Activated CD8-positive, alpha-beta memory T cell treated with anti-CD3 and anti-CD28 coated beads for 24 hours (primary cell): ENCODE measurements at regions not wholly inside any gene's neighbourhood (a gene's known extent, or its start where the extent isn't known, plus 50 kb on each side); places are given as distances from the start of the nearest gene placed in this dataset.

Experiments
- DNase-seq: peaks from one replicate; pipeline ENCODE4 v3.0.0-alpha.2; 2020

DNA sequence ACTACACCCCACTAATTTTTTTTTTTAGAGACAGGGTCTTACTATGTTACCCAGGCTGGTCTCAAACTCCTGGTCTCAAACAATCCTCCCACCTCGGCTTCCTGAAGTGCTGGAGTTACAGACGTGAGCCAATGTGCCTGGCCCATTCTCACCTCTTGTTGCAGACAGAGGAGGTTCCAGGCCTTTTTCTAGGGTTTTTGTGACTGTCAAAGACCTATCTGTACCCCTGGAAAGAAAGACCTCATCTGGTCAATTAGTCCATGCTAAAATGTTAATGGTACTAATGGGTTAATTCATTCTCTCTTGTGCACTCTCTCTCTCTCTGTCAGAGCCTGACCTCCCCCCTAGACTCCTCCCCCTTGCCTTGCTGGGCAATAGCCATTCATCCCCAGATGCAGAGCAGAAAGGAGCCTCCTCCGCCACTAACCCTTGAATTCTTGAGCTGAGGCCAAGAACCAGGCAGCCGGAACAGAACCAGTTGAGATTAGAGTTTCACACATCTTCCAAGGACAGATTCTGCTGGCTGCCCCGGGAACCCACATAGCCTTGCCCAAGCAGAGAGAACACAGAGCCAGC, 209.7 kb downstream of the SKIDA1 start:
- no peak for DNase-seq

DNA sequence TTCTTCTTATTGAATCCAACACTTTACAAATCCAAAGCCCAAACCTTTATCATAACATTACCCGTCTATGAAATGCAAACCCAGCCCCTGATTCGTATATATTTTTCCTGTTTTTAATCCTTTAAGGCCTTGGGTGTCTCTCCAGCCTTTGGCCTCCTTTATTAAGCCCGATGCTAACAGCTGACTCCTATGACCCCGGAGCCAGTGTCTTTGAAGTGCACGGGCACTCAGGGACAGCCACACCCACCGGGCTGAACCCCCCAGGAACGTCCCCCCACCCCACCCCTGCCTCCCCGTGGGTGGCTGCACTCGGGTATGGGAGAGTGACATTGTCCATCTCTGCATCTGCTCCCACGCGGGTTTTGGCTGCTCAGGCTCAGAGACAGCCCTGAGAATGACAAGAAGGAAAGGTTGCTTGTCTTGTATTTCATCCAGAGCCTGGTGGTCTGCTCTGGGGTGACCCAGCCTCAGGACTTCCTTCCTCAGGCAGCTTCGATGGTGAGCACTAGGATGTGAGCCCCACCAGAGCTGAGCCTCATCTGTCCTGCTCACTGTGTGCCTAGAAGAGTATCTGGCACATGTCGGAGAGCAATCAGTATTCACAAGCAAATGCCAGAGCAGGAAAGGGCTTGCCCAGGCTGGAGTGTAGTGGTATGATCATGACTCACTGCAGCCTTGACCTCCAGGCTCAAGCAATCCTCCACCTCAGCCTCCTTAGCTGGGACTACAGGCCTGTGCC, 210.4 kb downstream of the SKIDA1 start:
- DNase-seq, result no peak

DNA sequence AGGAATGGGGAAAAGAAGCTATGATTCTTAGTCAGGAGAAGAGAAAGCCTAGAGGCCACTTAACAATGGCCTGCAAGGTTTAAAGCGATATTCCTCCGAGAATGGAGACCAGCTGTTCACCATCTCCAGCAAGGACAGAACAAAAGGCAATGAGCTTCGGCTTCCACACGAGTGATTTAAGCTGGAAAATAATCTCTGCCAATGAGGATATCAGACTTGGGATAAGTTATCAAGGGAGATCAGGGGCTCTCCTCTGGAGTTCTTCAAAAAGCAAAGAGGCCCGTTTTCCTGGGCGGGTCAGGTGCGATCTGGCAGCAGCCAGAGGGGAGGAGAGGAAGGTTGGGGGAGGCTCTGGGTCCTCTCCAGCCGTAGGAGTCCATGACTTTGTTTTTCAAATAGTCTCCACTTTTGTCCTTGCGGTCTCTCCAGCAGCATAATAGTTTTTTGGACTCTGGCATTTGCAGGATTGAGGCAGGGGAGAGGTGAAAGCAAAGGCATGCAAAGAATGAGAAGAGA, 211.3 kb downstream of the SKIDA1 start:
- no peak for DNase-seq

DNA sequence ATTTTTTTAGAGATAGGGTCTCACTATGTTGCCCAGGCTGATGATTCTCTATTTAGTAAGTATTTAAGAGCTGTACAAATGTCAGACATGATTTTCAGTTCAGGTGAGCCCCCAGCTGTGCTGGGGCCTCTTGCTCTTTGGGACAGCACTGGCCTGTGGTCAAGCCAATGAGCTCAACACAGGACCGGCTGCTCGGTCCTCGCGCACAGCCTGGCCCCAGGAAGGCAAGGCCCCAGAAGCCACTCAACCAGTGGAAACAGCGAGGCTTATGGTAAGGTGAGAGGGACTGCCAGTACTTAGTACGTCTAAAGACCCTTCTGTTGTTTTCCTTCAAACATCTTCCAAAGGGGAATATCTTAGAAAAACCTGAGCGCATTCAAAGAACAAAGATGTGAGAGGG, 211.8 kb downstream of the SKIDA1 start:
- no peak for DNase-seq

DNA sequence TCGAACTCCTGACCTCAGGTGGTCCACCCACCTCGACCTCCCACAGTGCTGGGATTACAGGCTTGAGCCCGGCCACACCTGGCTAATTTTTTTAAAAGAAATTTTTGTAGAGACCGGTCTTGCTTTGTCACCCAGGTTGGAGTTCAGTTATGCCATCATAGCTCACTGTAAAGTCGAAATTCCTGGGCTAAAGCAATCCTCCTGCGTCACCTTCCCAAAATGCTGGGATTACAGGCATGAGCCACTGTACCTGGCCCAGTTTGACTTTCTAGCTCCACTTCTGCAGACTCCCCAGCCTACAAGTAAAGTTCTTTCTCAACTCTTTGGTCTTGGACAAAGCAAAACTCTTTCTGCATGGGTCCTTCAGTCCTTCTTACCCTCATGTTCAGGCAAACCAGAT, 214.1 kb downstream of the SKIDA1 start:
- DNase-seq, result no peak

DNA sequence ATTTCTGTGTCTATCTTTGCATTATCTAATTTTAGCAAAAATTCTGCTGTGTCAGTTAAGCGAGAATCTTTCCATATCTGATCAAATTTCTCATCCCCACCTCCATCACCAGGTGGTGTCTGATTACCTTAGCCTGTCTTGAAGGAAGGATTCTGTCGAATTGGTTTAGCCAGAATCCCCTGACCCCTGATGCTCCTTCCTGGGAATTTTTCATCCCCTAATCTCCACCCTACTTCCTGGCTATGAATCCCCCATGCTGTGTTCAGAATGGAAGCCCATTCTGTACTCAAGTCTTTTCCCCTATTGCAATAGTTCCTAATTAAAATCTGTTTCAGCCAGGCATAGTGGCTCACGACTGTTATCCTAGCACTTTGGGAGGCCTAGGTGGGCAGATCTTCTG, 216.1 kb downstream of the SKIDA1 start:
- no peak for DNase-seq

DNA sequence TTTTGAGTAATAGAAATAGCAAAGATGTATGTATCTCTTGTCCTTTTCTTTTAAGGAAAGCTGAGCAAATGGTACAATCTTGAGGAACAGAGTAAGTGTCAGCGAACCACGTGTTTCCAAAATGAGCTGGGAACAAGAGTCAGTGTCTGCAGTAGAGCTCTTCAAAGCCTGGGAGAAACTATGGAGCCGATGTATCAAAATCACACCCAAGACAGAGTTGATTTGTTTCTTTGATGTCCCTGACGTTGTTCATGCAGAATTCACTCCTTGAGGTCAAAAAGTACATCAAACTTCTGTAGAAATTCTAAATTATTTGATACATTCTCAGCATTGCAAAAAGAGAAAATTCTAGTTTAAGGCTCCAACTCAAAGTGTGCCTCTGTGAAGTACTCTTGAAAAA, 216.5 kb downstream of the SKIDA1 start:
- no peak for DNase-seq

DNA sequence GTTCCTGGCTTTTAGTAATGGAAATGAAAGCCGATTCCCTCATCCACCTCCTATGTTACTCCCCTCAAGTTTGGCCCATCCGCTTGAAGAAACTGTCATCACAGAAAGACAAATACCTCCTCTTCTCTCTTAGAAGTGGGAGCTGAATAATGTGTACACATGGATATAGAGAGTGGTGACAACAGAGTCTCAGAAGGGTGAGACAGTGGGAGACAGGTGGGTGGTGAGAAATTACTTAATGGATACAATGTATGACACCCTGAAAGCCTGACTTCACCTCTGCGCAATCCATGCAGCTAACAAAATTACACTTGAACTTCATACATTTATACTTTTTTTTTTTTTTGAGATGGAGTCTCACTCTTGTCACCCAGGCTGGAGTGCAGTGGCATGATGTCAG, 217.5 kb downstream of the SKIDA1 start:
- DNase-seq, result no peak

DNA sequence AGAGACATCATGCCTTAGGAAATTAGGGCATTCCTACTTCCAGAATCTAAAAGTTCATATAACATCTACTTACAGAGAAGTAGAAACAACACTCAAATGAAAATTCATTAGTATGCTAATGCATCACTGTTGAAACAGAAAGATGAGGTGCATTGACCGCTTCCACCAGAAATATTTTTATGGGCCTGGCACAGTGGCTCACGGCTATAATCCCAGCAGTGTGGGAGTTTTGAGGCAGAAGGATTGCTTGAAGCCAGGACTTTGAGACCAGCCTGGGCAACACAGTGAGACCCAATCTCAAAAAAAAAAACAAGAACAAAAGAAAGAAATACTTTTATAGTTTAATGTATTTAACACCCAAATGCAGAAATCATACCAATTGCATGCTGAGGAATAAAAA, 220.9 kb downstream of the SKIDA1 start:
- no peak for DNase-seq

DNA sequence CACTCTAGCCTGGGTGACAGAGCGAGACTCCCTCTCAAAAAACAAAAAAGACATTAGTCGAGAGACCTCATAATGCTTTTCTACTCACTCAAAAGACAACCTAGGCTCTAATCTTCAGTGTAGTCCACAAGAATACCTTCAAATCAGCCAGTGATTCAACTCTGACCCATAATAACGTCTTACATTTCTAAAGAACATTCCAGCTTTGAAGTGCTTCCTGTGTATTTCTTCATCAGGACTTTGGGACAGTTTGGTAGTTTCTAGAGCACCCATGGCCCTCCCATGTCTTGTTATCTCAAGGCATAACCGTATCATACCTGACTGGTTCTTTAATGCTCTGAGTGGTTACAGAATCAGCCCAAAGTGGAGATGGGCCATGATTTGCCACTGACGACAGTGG, 221.3 kb downstream of the SKIDA1 start:
- no peak for DNase-seq

DNA sequence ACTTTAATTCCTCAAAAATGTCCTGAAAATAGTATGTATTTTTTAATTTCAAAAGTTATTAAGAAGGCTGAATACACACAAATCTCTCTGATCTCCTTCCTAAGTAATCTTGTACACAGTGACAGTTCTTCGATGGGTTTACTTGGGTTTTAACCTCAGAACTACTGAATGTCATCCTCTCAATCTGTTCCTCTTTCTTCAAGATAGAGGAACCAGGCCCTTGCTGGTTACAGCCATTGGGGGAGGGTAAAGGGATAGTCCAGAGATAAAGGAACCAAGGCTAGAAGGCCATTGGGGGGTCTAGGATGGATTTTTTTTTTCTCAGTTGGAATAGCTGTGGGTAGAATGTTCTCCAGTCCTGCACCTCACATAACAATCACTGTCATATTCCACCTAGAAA, 224.9 kb downstream of the SKIDA1 start:
- no peak for DNase-seq

DNA sequence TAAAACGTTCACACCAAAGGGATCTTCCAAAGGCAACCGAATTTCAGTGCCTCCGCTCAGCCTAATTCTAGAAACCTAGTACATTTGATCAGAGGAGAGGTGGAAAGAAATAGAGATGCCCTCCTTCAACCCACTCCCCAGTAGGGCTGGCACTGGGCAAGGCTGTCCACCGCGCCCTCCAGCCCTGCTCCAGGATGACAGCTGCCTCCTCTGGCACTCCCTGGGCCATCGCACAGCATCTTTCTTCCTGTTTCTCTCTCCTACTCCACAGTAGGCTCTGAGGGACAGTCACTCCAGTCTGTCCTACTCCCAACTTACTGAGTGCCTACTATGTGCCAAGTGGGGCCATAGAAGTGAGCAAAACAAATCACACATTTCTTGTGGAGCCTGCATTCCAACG, 226.2 kb downstream of the SKIDA1 start:
- DNase-seq, result no peak

DNA sequence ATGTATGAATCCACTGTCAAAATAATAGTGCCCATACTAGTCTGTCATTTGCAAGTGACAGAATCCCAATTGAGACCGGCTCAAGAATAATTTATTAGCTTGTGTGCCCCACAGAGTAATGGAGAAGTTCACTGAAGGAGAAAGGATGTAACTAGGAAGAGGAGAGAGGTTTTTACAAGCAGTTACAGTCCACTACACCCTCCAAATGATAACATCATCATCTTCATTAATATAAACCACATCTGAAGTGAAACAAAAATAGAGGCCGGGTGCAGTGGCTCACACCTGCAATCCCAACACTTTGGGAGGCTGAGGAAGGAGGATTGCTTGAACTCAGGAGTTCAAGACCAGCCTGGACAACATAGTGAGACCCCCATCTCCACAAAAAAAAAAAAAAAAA, 226.8 kb downstream of the SKIDA1 start:
- no peak for DNase-seq

DNA sequence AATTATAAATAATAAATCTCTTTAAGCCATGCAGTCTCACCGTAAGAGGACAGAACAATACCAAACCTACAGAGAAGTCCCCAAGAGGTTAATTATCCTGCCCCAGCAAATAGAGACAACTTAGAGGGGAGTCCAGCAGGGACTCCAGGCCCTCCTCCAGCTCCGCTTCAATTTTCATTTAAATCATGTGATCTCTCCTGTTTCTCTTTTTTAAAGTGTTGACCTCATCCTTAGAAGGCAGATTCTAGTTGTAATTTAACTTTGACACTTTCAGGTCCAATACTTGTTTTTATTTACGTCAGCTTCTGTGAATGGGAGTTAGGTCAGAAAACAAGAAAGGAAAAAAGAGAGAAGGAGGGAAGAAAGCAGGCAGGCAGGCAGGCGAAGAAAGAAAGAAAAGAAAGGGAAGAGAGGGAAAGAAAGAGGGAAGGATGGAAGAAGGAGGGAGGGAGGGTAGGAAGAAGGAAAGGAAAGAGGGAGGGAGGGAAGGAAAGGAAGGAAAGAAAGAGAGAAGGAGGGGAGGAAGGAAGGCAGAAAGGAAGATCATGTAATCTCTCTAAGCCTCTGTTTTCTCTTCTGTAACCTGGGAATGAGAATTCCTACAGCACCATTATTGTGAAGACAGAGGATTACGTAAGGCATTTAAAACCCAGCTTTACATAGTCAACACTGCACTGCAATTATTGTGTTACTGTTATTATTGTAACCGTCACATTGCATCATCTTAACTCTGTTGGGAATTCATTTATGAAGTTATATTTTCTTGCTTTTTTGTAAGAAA, 227.7 kb downstream of the SKIDA1 start:
- DNase-seq, result no peak

DNA sequence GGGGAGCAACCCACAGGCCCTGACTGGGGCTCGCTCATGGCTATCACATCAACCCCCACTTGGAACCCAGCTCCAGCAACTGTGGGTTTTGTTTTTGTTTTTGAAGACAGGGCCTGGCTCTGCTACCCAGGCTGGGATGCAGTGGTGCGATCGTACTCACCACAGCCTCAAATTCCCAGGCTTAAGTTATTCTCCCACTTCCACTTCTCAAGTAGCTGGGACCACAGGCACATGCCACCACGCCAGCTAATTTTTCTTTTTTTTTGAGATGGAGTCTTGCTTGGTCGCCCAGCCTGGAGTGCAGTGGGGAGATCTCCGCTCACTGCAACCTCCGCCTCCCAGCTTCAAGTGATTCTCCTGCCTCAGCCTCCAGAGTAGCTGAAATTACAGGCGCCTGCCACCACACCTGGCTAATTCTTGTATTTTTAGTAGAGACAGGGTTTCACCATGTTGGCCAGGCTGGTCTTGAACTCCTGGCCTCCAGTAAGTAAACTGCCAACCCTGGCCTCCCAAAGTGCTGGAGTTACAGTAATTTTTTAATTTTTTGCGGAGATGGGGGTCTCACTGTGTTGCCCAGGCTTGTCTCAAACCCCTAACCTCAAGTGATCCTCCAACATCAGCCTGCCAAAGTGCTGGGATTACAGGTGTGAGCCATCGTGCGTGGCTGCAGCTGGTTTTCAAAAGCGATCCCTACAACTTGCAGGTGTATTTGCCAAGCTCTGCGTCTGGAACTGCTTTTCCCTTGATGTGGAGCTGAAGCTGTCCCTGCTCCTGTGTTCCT, 228.7 kb downstream of the SKIDA1 start:
- DNase-seq, result no peak

DNA sequence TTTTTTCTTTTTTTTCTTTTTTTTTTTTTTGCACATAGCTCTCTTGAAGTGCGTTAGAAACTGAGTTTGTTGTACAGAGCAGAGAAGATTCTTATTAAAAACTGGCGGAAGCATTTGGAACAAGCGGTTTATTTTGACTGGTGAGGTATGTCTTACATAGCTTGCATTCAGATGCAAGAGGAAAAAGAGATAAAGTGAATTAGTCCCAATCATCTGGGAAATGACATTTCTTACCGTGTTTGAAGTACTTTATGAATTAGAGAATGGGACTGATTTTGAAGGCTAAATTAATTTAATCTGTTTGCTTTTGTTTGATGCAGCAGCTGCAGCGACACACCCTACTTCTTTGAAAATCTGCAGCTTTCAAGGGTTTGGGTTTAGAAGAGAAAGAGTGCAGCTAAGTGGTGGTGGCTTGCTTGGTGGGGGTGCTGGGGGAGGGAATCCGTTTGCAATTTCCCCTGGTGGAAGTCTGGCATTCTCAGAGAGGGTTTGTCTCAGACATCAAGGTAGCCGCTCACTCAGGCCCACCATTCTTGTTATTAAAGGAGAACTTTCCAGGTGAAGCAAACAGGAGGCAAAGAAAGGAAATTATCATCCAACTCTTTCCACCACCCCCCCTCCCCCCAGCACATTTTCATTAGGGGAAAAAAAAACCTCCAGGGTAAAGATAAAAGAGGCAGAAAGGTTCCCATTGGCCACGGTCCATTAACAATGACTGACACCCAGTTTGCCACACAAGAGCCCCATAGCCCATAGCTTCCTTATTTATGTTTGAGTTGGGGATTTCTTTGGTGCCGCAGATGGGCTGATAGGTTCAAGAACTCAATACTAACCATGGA, 231.7 kb downstream of the SKIDA1 start:
- DNase-seq, result no peak

DNA sequence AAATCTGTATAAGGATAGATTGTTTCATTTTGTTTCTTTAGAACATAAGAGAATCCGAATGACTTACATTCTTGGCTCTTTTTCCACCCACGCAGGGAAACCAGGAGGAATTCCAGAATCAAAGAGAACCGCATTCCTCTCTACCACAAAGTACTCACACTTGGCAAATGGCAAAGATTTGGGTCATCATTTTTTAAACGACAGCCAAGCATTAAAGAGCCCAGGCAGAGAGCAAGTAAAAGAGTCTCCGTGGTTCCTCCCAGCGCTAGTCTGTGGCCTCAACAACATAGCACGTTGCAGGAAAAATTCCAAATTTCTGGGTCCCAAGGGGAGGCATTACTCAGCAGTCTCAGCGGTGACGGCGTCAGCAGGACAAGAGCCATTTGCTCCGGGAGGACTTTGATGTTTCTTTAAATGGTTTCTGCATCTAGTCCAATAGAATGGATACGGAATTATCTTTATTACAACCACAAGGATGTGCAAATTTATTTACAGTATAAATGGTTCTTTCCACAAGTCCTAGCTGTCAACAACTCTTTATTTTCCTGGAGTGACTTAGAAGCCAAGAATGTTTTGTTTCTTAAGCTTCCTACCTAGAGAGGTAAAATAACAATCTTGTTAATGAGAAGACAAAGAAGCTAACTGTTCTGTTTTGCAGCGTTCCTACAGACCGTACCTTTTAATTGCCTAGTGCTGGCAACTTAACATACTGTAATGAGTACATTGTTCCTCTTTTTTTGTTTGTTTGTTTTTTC, 232.5 kb downstream of the SKIDA1 start:
- DNase-seq, result no peak

DNA sequence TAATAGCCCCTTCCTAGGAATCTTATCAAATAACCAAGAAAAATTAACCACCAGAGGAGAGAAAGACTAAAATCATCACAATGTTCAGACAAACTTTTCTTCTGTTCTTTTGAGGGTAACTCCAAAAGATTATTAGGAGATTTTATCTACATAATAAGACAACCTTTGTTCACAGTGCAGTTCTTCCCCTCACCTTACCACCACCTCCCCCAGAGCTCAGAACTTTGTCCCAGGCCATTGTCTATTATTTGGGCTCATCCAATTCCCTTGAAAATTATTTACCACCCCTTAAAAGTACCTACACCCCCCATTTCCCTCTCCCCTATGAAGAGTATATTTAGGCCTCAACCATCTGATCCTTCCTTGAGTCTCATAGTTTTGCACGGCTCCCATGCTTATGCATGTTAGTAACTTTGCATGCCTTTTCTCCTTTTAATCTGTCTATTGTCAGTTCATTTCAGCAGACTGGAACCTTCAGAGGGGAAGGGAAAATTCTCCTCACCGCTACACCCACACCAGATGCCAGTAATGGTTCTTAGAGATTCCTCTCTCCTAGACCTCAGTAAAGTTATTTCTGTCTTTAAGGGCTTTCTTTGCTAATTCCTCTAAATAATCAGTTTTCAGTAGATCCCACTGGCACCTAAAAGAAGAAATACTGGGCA, 234.9 kb downstream of the SKIDA1 start:
- DNase-seq, result no peak

DNA sequence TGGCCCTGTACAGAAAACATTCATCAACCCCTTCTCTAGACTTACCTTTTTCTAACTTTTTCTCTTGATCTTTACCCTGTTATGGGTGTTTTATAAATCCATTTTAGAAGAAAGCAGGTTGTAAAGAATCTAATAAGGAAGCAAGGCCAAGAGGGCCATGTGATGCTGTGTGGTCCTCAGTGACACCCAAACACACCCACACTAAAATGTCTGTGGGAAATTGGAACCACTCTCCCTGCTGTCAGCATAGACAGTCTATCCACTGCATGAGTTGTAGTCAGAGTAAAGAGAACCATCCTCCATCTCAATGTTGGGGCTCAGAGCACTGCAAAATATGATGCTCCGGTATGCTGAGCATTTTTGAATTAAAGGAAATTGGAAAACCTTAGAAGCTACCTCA, 235.5 kb downstream of the SKIDA1 start:
- no peak for DNase-seq

DNA sequence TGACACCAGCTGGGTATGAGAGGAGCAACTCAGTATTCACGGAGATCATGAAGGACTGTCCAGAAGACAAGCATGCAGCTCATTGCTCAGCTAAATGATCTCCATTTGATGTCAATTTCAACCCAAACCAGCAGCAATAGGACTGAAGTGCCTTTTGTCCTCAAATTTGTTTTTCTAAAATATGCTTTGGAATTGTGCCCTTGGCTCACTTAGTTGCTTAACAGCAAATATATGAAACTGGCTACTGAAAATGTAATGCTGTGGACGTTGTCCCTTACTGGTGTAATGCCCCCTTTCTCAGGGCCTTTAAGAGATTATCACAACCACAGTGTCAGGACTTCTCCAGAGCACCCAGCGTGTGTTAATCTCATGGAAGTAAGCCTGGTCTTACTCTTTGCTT, 236.2 kb downstream of the SKIDA1 start:
- no peak for DNase-seq

DNA sequence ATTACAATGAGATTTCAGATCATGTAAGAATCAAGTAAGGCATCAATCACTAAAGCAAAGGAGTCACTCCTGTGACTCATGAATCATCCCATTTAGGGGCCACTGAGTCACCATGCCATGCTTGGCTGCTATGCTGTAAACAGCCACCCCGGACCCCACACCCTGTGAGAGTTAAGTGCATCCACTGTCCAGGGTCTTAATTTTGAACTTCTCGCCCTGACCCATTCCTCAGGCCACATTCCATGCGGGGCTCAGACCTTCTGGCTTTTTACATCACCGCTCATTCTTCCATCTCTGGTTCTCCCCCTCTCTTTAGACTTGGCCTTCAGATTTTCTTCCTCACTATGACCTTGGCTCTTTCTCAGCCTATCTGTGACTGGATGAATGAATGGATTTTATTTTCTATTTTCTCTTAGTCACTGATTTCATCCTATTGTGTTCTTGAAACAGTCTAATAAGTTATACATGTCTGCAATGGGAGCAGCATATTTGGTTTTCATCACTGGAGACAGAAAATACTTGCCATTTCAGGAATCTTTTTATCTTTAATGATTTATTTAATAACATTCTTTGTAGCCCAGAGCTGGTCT, 239.6 kb downstream of the SKIDA1 start:
- no peak for DNase-seq
